ENCODE measurements at regions not wholly inside any gene's neighbourhood (a gene's known extent, or its start where the extent isn't known, plus 50 kb on each side); places are given as distances from the start of the nearest gene placed in this dataset.

GRCh38 chr17:79483842-79484241 is 127.0 kb downstream of the RBFOX3 start:
- BruUV-seq (replicated peaks): no TSS peak
- H3K4me3 ChIP-seq (replicated peaks in 1 of 2; ENCODE audit: low read depth in 1 of 2, low read length in 2 of 2): no peak overlapping the region
- H3K9me2 ChIP-seq (ENCODE audit: insufficient read depth): no peaks in the 10 kb centered on the region
- ATAC-seq (no peak), DNase-seq (ENCODE audit: low read depth, low spot score) (no peak)
- H2AFZ ChIP-seq (ENCODE audit: low read depth, low read length, poor library complexity, severe bottlenecking): no peak overlapping the region
- ChIA-PET RAD21 (ENCODE audit: low non-redundant PET in 1 of 2, low total read pairs in 2 of 2, uncharacterized antibody in 2 of 2, unreplicated experiment in 2 of 2) (no interaction called here), CTCF (no interaction called here), POLR2A (no interaction called here)
- peaks cover 52% of the 10 kb centered on the region for H3K27me3 ChIP-seq (ENCODE audit: insufficient read depth, low read length)
- H3K9me3 ChIP-seq (ENCODE audit: control insufficient read depth in 1 of 2, insufficient read depth in 1 of 2, low read depth in 1 of 2, low read length in 2 of 2): no peaks in the 10 kb centered on the region
- H4K20me1 ChIP-seq (ENCODE audit: insufficient read depth): no peaks in the 10 kb centered on the region
- H3K36me3 ChIP-seq (ENCODE audit: control insufficient read depth in 1 of 2, insufficient read depth in 2 of 2, low read length in 2 of 2): no peaks in the 10 kb centered on the region
- H3K79me2 ChIP-seq (ENCODE audit: insufficient read depth, low read length): no peaks in the 10 kb centered on the region
- no peaks in the 10 kb centered on the region for H3K4me1 ChIP-seq (ENCODE audit: control insufficient read depth in 1 of 2, insufficient read depth in 2 of 2, low read length in 2 of 2)
- TF ChIP-seq SP1 (IDR thresholded peaks at IDR 0.05; ENCODE audit: low read depth) (no peak), SIN3A (IDR thresholded peaks at IDR 0.05; ENCODE audit: low read depth) (no peak), EZH2phosphoT487 (IDR thresholded peaks at IDR 0.05; ENCODE audit: borderline replicate concordance) (no peak), ZNF274 (IDR thresholded peaks at IDR 0.05; ENCODE audit: low read depth, low read length) (no peak), EZH2 (IDR thresholded peaks at IDR 0.05) (no peak), ZBTB33 (IDR thresholded peaks at IDR 0.05; ENCODE audit: extremely low read depth, insufficient replicate concordance, low read length) (no peak), SRF (IDR thresholded peaks at IDR 0.05; ENCODE audit: low read depth) (no peak), ATF3 (IDR thresholded peaks at IDR 0.05) (no peak), ZFX (IDR thresholded peaks at IDR 0.05) (no peak), ELF1 (IDR thresholded peaks at IDR 0.05; ENCODE audit: borderline replicate concordance, low read depth) (no peak), POLR2A (IDR thresholded peaks at IDR 0.05; ENCODE audit: borderline replicate concordance, extremely low read depth, insufficient read depth, insufficient read length) (no peak), FOSL1 (IDR thresholded peaks at IDR 0.05; ENCODE audit: low read depth) (no peak), YY1 (IDR thresholded peaks at IDR 0.05; ENCODE audit: extremely low read depth, insufficient replicate concordance, low read depth, low read length) (no peak), REST (IDR thresholded peaks at IDR 0.05; ENCODE audit: low read depth) (no peak), CTCF (IDR thresholded peaks at IDR 0.05 in 2 of 3, conservative IDR thresholded peaks at IDR 0.05 in 1 of 3; ENCODE audit: borderline replicate concordance in 1 of 3, insufficient read depth in 1 of 3, low read depth in 2 of 3, low read length in 2 of 3) (no peak), TCF7L2 (IDR thresholded peaks at IDR 0.05; ENCODE audit: borderline replicate concordance, extremely low read depth, insufficient read depth, insufficient read length) (no peak), CEBPB (IDR thresholded peaks at IDR 0.05; ENCODE audit: low read depth) (no peak), JUND (IDR thresholded peaks at IDR 0.05) (no peak), RAD21 (IDR thresholded peaks at IDR 0.05; ENCODE audit: low read depth) (no peak)
- no peak overlapping the region for H3K27ac ChIP-seq (ENCODE audit: low read depth, low read length)
- intact Hi-C loops (cut with micrococcal nuclease): no loop called here
- H3K9ac ChIP-seq (ENCODE audit: low read length): no peak overlapping the region
- no peak overlapping the region for H3K4me2 ChIP-seq (ENCODE audit: low read length)
